ENCODE measurements at regions not wholly inside any gene's neighbourhood (a gene's known extent, or its start where the extent isn't known, plus 50 kb on each side); places are given as distances from the start of the nearest gene placed in this dataset.

- TF ChIP-seq CTCF (IDR thresholded peaks at IDR 0.05; ENCODE audit: low read depth, low read length): no peak
- no peak for TF ChIP-seq POLR2A (IDR thresholded peaks at IDR 0.05; ENCODE audit: extremely low read depth, insufficient read length)
- no peak for TF ChIP-seq MAX (IDR thresholded peaks at IDR 0.05; ENCODE audit: low read depth, low read length)
- TF ChIP-seq MYC (IDR thresholded peaks at IDR 0.05; ENCODE audit: low read depth, low read length): no peak
Observed at GRCh38 chr2:57049273-57049672, 865.5 kb downstream of the CCDC85A start.

All from NB4 (cell line).